ENCODE measurements at regions not wholly inside any gene's neighbourhood (a gene's known extent, or its start where the extent isn't known, plus 50 kb on each side); places are given as distances from the start of the nearest gene placed in this dataset.

GRCh38 chr7:153432063-153432462, 620.1 kb upstream of the DPP6 start:
- no peak for ATAC-seq (ENCODE audit: low read depth in 2 of 2)
- H3K27me3 Mint-ChIP-seq = no peaks in the 10 kb centered on the region
- no peak overlapping the region for H3K27ac Mint-ChIP-seq
- H3K9me3 Mint-ChIP-seq = peaks cover 0 to 22% (median 6%) of the 10 kb centered on the region in 7 donors
- H3K4me1 Mint-ChIP-seq = no peaks in the 10 kb centered on the region
- H3K36me3 Mint-ChIP-seq = no peaks in the 10 kb centered on the region
- no peak overlapping the region for H3K4me3 Mint-ChIP-seq
- no peak for DNase-seq

GRCh38 chr7:153433223-153433622, 619.0 kb upstream of the DPP6 start:
- H3K27me3 Mint-ChIP-seq = no peaks in the 10 kb centered on the region
- no peak overlapping the region for H3K27ac Mint-ChIP-seq
- no peaks in the 10 kb centered on the region for H3K36me3 Mint-ChIP-seq
- no peaks in the 10 kb centered on the region for H3K4me1 Mint-ChIP-seq
- DNase-seq (no peak), ATAC-seq (ENCODE audit: low read depth in 2 of 2) (no peak)
- peaks cover 0 to 22% (median 9%) of the 10 kb centered on the region in 7 donors for H3K9me3 Mint-ChIP-seq
- H3K4me3 Mint-ChIP-seq = no peak overlapping the region

- peaks cover 0 to 19% (median 4%) of the 10 kb centered on the region in 7 donors for H3K9me3 Mint-ChIP-seq
- H3K4me1 Mint-ChIP-seq = no peaks in the 10 kb centered on the region
- H3K4me3 Mint-ChIP-seq = no peak overlapping the region
- DNase-seq (no peak), ATAC-seq (ENCODE audit: low read depth in 2 of 2) (no peak)
- H3K27ac Mint-ChIP-seq = no peak overlapping the region
- no peaks in the 10 kb centered on the region for H3K27me3 Mint-ChIP-seq
- no peaks in the 10 kb centered on the region for H3K36me3 Mint-ChIP-seq
These were observed 611.5 kb upstream of the DPP6 start for GRCh38 chr7:153440715-153441114.

- no peaks in the 10 kb centered on the region for H3K4me1 Mint-ChIP-seq
- no peak overlapping the region for H3K4me3 Mint-ChIP-seq
- no peak overlapping the region for H3K27ac Mint-ChIP-seq
- ATAC-seq (ENCODE audit: low read depth in 2 of 2) (no peak), DNase-seq (no peak)
- H3K27me3 Mint-ChIP-seq = no peaks in the 10 kb centered on the region
- no peaks in the 10 kb centered on the region for H3K36me3 Mint-ChIP-seq
- peaks cover 0 to 13% (median 2%) of the 10 kb centered on the region in 7 donors for H3K9me3 Mint-ChIP-seq
These were observed 609.0 kb upstream of the DPP6 start for GRCh38 chr7:153443032-153443701.

GRCh38 chr7:153444641-153445040, 607.6 kb upstream of the DPP6 start:
- Mint-ChIP-seq H3K27ac (no peak overlapping the region), H3K36me3 (no peaks in the 10 kb centered on the region), H3K4me1 (no peaks in the 10 kb centered on the region), H3K27me3 (no peaks in the 10 kb centered on the region), H3K4me3 (no peak overlapping the region), H3K9me3 (peaks cover 0 to 13% (median 2%) of the 10 kb centered on the region in 7 donors)
- ATAC-seq (ENCODE audit: low read depth in 2 of 2) (no peak), DNase-seq (no peak)

- Mint-ChIP-seq H3K27ac (no peak overlapping the region), H3K36me3 (no peaks in the 10 kb centered on the region), H3K4me3 (no peak overlapping the region), H3K4me1 (no peaks in the 10 kb centered on the region), H3K27me3 (no peaks in the 10 kb centered on the region), H3K9me3 (peaks cover 0 to 11% (median 2%) of the 10 kb centered on the region in 7 donors)
- no peak for DNase-seq
- no peak for ATAC-seq (ENCODE audit: low read depth in 2 of 2)
These were observed 606.6 kb upstream of the DPP6 start for GRCh38 chr7:153445641-153446040.

GRCh38 chr7:153446490-153446889, 605.7 kb upstream of the DPP6 start:
- Mint-ChIP-seq H3K4me1 (no peaks in the 10 kb centered on the region), H3K9me3 (peaks cover 0 to 12% (median 2%) of the 10 kb centered on the region in 7 donors), H3K4me3 (no peak overlapping the region), H3K27me3 (no peaks in the 10 kb centered on the region), H3K36me3 (no peaks in the 10 kb centered on the region), H3K27ac (no peak overlapping the region)
- ATAC-seq (ENCODE audit: low read depth in 2 of 2) (no peak), DNase-seq (no peak)

GRCh38 chr7:153447011-153447410, 605.2 kb upstream of the DPP6 start:
- H3K27me3 Mint-ChIP-seq = no peaks in the 10 kb centered on the region
- H3K4me1 Mint-ChIP-seq = no peaks in the 10 kb centered on the region
- ATAC-seq (ENCODE audit: low read depth in 2 of 2) = no peak
- no peak overlapping the region for H3K27ac Mint-ChIP-seq
- no peak overlapping the region for H3K4me3 Mint-ChIP-seq
- no peaks in the 10 kb centered on the region for H3K36me3 Mint-ChIP-seq
- no peak for DNase-seq
- H3K9me3 Mint-ChIP-seq = peaks cover 0 to 13% (median 2%) of the 10 kb centered on the region in 7 donors

- ATAC-seq (ENCODE audit: low read depth in 2 of 2) (no peak), DNase-seq (no peak)
- H3K27ac Mint-ChIP-seq = no peak overlapping the region
- H3K27me3 Mint-ChIP-seq = no peaks in the 10 kb centered on the region
- H3K36me3 Mint-ChIP-seq = no peaks in the 10 kb centered on the region
- H3K4me1 Mint-ChIP-seq = no peaks in the 10 kb centered on the region
- H3K9me3 Mint-ChIP-seq = peaks cover 0 to 18% (median 4%) of the 10 kb centered on the region in 7 donors
- no peak overlapping the region for H3K4me3 Mint-ChIP-seq
These were observed 599.5 kb upstream of the DPP6 start for GRCh38 chr7:153452661-153453060.

- H3K36me3 Mint-ChIP-seq = no peaks in the 10 kb centered on the region
- H3K27ac Mint-ChIP-seq = no peak overlapping the region
- DNase-seq (no peak), ATAC-seq (ENCODE audit: low read depth in 2 of 2) (no peak)
- H3K4me1 Mint-ChIP-seq = no peaks in the 10 kb centered on the region
- no peaks in the 10 kb centered on the region for H3K27me3 Mint-ChIP-seq
- H3K9me3 Mint-ChIP-seq = peaks cover 0 to 18% (median 6%) of the 10 kb centered on the region in 7 donors
- H3K4me3 Mint-ChIP-seq = no peak overlapping the region
These were observed 597.9 kb upstream of the DPP6 start for GRCh38 chr7:153454306-153454705.

- ATAC-seq (ENCODE audit: low read depth in 2 of 2) (no peak), DNase-seq (no peak)
- no peaks in the 10 kb centered on the region for H3K36me3 Mint-ChIP-seq
- H3K4me1 Mint-ChIP-seq = no peaks in the 10 kb centered on the region
- no peak overlapping the region for H3K27ac Mint-ChIP-seq
- no peak overlapping the region for H3K4me3 Mint-ChIP-seq
- H3K27me3 Mint-ChIP-seq = no peaks in the 10 kb centered on the region
- H3K9me3 Mint-ChIP-seq = peaks cover 8 to 20% (median 10%) of the 10 kb centered on the region in 7 donors
These were observed 594.5 kb upstream of the DPP6 start for GRCh38 chr7:153457746-153458145.

- Mint-ChIP-seq H3K36me3 (no peaks in the 10 kb centered on the region), H3K27me3 (no peaks in the 10 kb centered on the region), H3K27ac (no peak overlapping the region), H3K4me1 (no peaks in the 10 kb centered on the region), H3K4me3 (no peak overlapping the region), H3K9me3 (peaks cover 5 to 17% (median 12%) of the 10 kb centered on the region in 7 donors)
- DNase-seq (no peak), ATAC-seq (ENCODE audit: low read depth in 2 of 2) (no peak)
These were observed 582.1 kb upstream of the DPP6 start for GRCh38 chr7:153470004-153470671.

- H3K27me3 Mint-ChIP-seq = no peaks in the 10 kb centered on the region
- peaks cover 5 to 20% (median 9%) of the 10 kb centered on the region in 7 donors for H3K9me3 Mint-ChIP-seq
- no peak overlapping the region for H3K4me3 Mint-ChIP-seq
- no peaks in the 10 kb centered on the region for H3K36me3 Mint-ChIP-seq
- H3K27ac Mint-ChIP-seq = no peak overlapping the region
- ATAC-seq (ENCODE audit: low read depth in 2 of 2) (no peak), DNase-seq (no peak)
- no peaks in the 10 kb centered on the region for H3K4me1 Mint-ChIP-seq
These were observed 579.7 kb upstream of the DPP6 start for GRCh38 chr7:153472516-153472915.

- ATAC-seq (ENCODE audit: low read depth in 2 of 2) (no peak), DNase-seq (no peak)
- H3K9me3 Mint-ChIP-seq = peaks cover 2 to 22% (median 9%) of the 10 kb centered on the region in 7 donors
- H3K4me1 Mint-ChIP-seq = no peaks in the 10 kb centered on the region
- no peaks in the 10 kb centered on the region for H3K36me3 Mint-ChIP-seq
- no peaks in the 10 kb centered on the region for H3K27me3 Mint-ChIP-seq
- H3K4me3 Mint-ChIP-seq = no peak overlapping the region
- H3K27ac Mint-ChIP-seq = no peak overlapping the region
These were observed 579.0 kb upstream of the DPP6 start for GRCh38 chr7:153473185-153473584.

Data from naive B cell (primary cell).